Parathyroid adenoma (tissue), 2 donors: ENCODE measurements at regions not wholly inside any gene's neighbourhood (a gene's known extent, or its start where the extent isn't known, plus 50 kb on each side); places are given as distances from the start of the nearest gene placed in this dataset.

ENCODE experiments used
- H2AFZ ChIP-seq: fragments of 300-600 bp; sonication (generic); one replicate; pipeline ENCODE4 v1.7.0; 2017; ENCODE audit warnings: antibody characterized with exemption, mild to moderate bottlenecking
- H3K27ac ChIP-seq: fragments of 300-600 bp; sonication (generic); one replicate; pipeline ENCODE4 v1.7.0; 2017
- H3K27me3 ChIP-seq: fragments of 300-600 bp; sonication (generic); one replicate; pipeline ENCODE4 v1.7.0; 2017; ENCODE audit warnings: low read length; ENCODE audit not compliant: control insufficient read depth, insufficient read depth
- H3K36me3 ChIP-seq: fragments of 300-600 bp; sonication (generic); one replicate; pipeline ENCODE4 v1.7.0; 2017; ENCODE audit warnings: low read length; ENCODE audit not compliant: control insufficient read depth, insufficient read depth
- H3K4me1 ChIP-seq: fragments of 300-600 bp; sonication (generic); one replicate; pipeline ENCODE4 v1.7.0; 2017; ENCODE audit warnings: control low read depth
- H3K4me2 ChIP-seq: fragments of 300-600 bp; sonication (generic); one replicate; pipeline ENCODE4 v1.7.0; 2017; ENCODE audit warnings: low read length
- H3K4me3 ChIP-seq: fragments of 300-600 bp; sonication (generic); one replicate; pipeline ENCODE4 v1.7.0; 2017; ENCODE audit warnings: low read depth, low read length
- H3K79me2 ChIP-seq: fragments of 300-600 bp; sonication (generic); one replicate; pipeline ENCODE4 v1.7.0; 2017; ENCODE audit warnings: control low read depth
- H3K9ac ChIP-seq: fragments of 300-600 bp; sonication (generic); one replicate; pipeline ENCODE4 v1.7.0; 2017; ENCODE audit warnings: mild to moderate bottlenecking
- H3K9me3 ChIP-seq: fragments of 300-600 bp; sonication (generic); one replicate; pipeline ENCODE4 v1.7.0; 2017; ENCODE audit warnings: low read length; ENCODE audit not compliant: control insufficient read depth
- CTCF ChIP-seq: fragments of 300-600 bp; sonication (generic); IDR thresholded peaks from one replicate; pipeline ENCODE4 v1.7.0; 2017; ENCODE audit warnings: antibody characterized with exemption, mild to moderate bottlenecking
- donor health status: primary hyperparathyroidism.

- TF ChIP-seq CTCF = no peak
These were observed 129.0 kb downstream of the HERPUD2 start for GRCh38 chr7:35565927-35566326.

GRCh38 chr7:35558841-35559240 is 136.1 kb downstream of the HERPUD2 start:
- Histone ChIP-seq H3K9ac (no peak overlapping the region), H3K79me2 (no peaks in the 10 kb centered on the region), H3K9me3 (no peaks in the 10 kb centered on the region), H3K4me1 (no peaks in the 10 kb centered on the region), H3K4me2 (no peak overlapping the region), H3K27me3 (no peaks in the 10 kb centered on the region), H3K36me3 (no peaks in the 10 kb centered on the region), H2AFZ (no peak overlapping the region), H3K4me3 (no peak overlapping the region), H3K27ac (no peak overlapping the region)
- TF ChIP-seq CTCF = no peak

More at GRCh38 chr7:35565927-35566326, 129.0 kb downstream of the HERPUD2 start:
- Histone ChIP-seq H2AFZ (no peak overlapping the region), H3K9ac (no peak overlapping the region), H3K9me3 (no peaks in the 10 kb centered on the region), H3K4me2 (no peak overlapping the region), H3K36me3 (no peaks in the 10 kb centered on the region), H3K4me3 (no peak overlapping the region), H3K79me2 (no peaks in the 10 kb centered on the region), H3K27ac (no peak overlapping the region), H3K27me3 (no peaks in the 10 kb centered on the region), H3K4me1 (no peaks in the 10 kb centered on the region)

- Histone ChIP-seq H3K4me1 (no peaks in the 10 kb centered on the region), H2AFZ (no peak overlapping the region), H3K27ac (no peak overlapping the region), H3K4me3 (no peak overlapping the region), H3K27me3 (no peaks in the 10 kb centered on the region), H3K9ac (no peak overlapping the region), H3K9me3 (no peaks in the 10 kb centered on the region), H3K79me2 (no peaks in the 10 kb centered on the region), H3K36me3 (no peaks in the 10 kb centered on the region), H3K4me2 (no peak overlapping the region)
- TF ChIP-seq CTCF = no peak
These were observed 138.1 kb downstream of the HERPUD2 start for GRCh38 chr7:35556515-35557471.

- no peak overlapping the region for H3K9ac ChIP-seq
- no peak overlapping the region for H3K27ac ChIP-seq
- H3K79me2 ChIP-seq = no peaks in the 10 kb centered on the region
- H3K9me3 ChIP-seq = no peaks in the 10 kb centered on the region
- H3K4me1 ChIP-seq = no peaks in the 10 kb centered on the region
- H2AFZ ChIP-seq = no peak overlapping the region
- no peak overlapping the region for H3K4me2 ChIP-seq
- no peak overlapping the region for H3K4me3 ChIP-seq
- H3K36me3 ChIP-seq = no peaks in the 10 kb centered on the region
- no peaks in the 10 kb centered on the region for H3K27me3 ChIP-seq
- TF ChIP-seq CTCF = no peak
These were observed 139.0 kb downstream of the HERPUD2 start for GRCh38 chr7:35555934-35556333.

- H3K4me3 ChIP-seq = no peak overlapping the region
These were observed 139.5 kb downstream of the HERPUD2 start for GRCh38 chr7:35555386-35555785.

More at GRCh38 chr7:35555386-35555785, 139.5 kb downstream of the HERPUD2 start:
- Histone ChIP-seq H3K79me2 (no peaks in the 10 kb centered on the region), H3K9ac (no peak overlapping the region), H2AFZ (no peak overlapping the region), H3K4me1 (no peaks in the 10 kb centered on the region), H3K4me2 (no peak overlapping the region), H3K36me3 (no peaks in the 10 kb centered on the region), H3K9me3 (no peaks in the 10 kb centered on the region), H3K27me3 (no peaks in the 10 kb centered on the region), H3K27ac (no peak overlapping the region)
- no peak for TF ChIP-seq CTCF
